ENCODE measurements at regions not wholly inside any gene's neighbourhood (a gene's known extent, or its start where the extent isn't known, plus 50 kb on each side); places are given as distances from the start of the nearest gene placed in this dataset.

DNA sequence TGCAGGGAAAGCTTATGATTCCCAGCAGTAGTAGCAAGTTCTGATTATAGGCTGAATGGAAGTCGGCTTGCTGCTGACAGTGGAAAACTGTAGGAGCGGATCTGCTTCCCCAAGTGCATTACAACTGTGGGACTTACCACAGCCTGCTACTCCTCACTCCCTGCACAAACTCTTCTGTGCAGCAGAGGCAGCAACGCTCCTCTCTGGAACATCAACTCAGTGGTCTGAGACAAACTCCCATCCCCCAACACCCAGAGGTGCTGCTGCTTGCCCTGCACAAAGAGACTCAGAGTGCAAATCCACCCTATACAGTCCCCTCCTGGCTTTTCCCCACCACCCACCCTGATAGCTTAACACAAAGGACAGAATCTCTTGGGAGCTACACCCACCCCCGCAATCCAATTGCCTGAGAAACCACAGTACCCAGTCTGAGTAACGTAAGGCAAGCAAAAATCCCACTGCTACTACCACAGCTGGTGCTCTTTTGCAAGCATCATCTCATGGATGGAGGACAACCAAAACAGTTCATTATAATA is 1455.2 kb downstream of the AMY1C start:
- no peaks in the 10 kb centered on the region for H3K4me1 Mint-ChIP-seq (ENCODE audit: insufficient read depth, unreplicated experiment)
- BruUV-seq (replicated peaks), result no TSS peak
- H3K4me3 Mint-ChIP-seq (ENCODE audit: unreplicated experiment), result no peak overlapping the region
- no peak for DNase-seq (ENCODE audit: unreplicated experiment)
- H3K9me3 Mint-ChIP-seq (ENCODE audit: unreplicated experiment), result no peaks in the 10 kb centered on the region
- ChIA-PET CTCF (no interaction called here), POLR2A (no interaction called here)
- intact Hi-C loops (cut with micrococcal nuclease), result no loop called here
- TF ChIP-seq, protein P1, sequence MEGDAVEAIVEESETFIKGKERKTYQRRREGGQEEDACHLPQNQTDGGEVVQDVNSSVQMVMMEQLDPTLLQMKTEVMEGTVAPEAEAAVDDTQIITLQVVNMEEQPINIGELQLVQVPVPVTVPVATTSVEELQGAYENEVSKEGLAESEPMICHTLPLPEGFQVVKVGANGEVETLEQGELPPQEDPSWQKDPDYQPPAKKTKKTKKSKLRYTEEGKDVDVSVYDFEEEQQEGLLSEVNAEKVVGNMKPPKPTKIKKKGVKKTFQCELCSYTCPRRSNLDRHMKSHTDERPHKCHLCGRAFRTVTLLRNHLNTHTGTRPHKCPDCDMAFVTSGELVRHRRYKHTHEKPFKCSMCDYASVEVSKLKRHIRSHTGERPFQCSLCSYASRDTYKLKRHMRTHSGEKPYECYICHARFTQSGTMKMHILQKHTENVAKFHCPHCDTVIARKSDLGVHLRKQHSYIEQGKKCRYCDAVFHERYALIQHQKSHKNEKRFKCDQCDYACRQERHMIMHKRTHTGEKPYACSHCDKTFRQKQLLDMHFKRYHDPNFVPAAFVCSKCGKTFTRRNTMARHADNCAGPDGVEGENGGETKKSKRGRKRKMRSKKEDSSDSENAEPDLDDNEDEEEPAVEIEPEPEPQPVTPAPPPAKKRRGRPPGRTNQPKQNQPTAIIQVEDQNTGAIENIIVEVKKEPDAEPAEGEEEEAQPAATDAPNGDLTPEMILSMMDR (IDR thresholded peaks at IDR 0.05; ENCODE audit: unreplicated experiment), result no peak
- no peak overlapping the region for H3K27ac Mint-ChIP-seq (ENCODE audit: low read depth, unreplicated experiment)
- no peaks in the 10 kb centered on the region for H3K27me3 Mint-ChIP-seq (ENCODE audit: insufficient read depth, unreplicated experiment)
- no peaks in the 10 kb centered on the region for H3K36me3 Mint-ChIP-seq (ENCODE audit: insufficient read depth, unreplicated experiment)

DNA sequence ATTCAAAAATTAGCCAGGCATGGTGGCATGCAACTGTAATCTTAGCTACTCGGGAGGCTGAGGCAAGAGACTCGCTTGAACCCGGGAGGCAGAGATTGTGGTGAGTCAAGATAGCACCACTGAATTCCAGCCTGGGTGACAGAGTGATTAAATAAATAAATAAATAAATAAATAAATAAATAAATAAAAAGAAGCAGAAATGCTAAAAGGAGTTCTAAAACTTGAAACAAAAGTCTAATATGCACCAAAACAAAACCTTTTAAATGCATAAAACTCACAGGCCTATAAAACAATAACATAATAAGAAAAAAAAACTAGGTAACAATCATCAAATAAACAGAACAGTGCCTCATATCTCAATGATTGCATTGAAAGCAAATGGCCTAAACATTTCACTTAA is 1458.9 kb downstream of the AMY1C start:
- Mint-ChIP-seq H3K36me3 (ENCODE audit: insufficient read depth, unreplicated experiment) (no peaks in the 10 kb centered on the region), H3K4me3 (ENCODE audit: unreplicated experiment) (no peak overlapping the region), H3K27ac (ENCODE audit: low read depth, unreplicated experiment) (no peak overlapping the region), H3K27me3 (ENCODE audit: insufficient read depth, unreplicated experiment) (no peaks in the 10 kb centered on the region), H3K9me3 (ENCODE audit: unreplicated experiment) (no peaks in the 10 kb centered on the region), H3K4me1 (ENCODE audit: insufficient read depth, unreplicated experiment) (no peaks in the 10 kb centered on the region)
- TF ChIP-seq, protein P1 (IDR thresholded peaks at IDR 0.05; ENCODE audit: unreplicated experiment), result no peak
- CTCF ChIA-PET, result no interaction called here
- intact Hi-C loops (cut with micrococcal nuclease), result no loop called here
- POLR2A ChIA-PET, result no interaction called here
- no peak for DNase-seq (ENCODE audit: unreplicated experiment)
- no TSS peak for BruUV-seq (replicated peaks)

DNA sequence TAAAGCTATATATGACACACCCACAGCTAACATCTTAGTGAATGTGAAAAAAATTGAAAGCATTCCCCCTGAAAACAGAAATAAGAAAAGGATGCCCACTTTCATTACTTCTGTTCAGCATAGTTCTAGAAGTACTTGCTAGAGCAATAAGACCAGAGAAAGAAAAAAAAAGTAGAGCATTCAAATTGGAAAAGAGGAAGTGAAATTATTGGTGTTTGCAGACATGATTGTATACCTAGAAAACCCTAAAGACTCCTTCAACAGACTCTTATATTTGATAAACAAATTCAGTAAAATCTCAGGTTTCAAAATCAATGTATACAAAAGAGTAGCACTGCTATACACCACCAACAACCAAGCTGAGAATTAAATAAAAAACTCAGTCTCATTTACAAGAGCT is 1461.0 kb downstream of the AMY1C start:
- no peaks in the 10 kb centered on the region for H3K27me3 Mint-ChIP-seq (ENCODE audit: insufficient read depth, unreplicated experiment)
- no peak overlapping the region for H3K27ac Mint-ChIP-seq (ENCODE audit: low read depth, unreplicated experiment)
- H3K9me3 Mint-ChIP-seq (ENCODE audit: unreplicated experiment), result no peaks in the 10 kb centered on the region
- H3K4me3 Mint-ChIP-seq (ENCODE audit: unreplicated experiment), result no peak overlapping the region
- TF ChIP-seq, protein P1 (IDR thresholded peaks at IDR 0.05; ENCODE audit: unreplicated experiment), result no peak
- ChIA-PET POLR2A (no interaction called here), CTCF (interaction anchor here (0.6 kb wide), 2 partner anchors 788 to 1115 kb away, joined by 4 to 6 read pairs; no protein-coding TSS in a partner anchor)
- H3K36me3 Mint-ChIP-seq (ENCODE audit: insufficient read depth, unreplicated experiment), result no peaks in the 10 kb centered on the region
- BruUV-seq (replicated peaks), result no TSS peak
- DNase-seq (ENCODE audit: unreplicated experiment), result no peak
- no peaks in the 10 kb centered on the region for H3K4me1 Mint-ChIP-seq (ENCODE audit: insufficient read depth, unreplicated experiment)
- intact Hi-C loops (cut with micrococcal nuclease), result no loop called here

DNA sequence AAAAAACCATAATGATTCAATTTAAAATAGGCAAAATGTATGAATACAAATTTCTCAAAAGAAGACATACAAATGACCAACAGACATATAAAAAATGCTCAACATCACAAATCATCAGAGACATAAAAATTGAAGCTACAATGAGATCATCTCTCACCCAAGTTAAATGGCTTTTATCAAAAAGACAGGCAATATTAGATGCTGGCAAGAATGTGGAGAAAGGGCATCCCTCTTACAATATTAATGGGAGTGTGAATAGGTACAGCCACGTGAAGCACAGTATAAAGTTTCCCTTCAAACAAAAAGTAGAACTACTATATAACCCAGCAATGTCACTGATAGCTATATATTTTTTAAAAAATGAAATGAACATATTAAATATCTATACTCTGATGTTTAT is 1481.7 kb downstream of the AMY1C start:
- ChIA-PET POLR2A (no interaction called here), CTCF (interaction anchor here (1.1 kb wide), 1 partner anchor 563 kb away, joined by 3 read pairs; no protein-coding TSS in a partner anchor)
- Mint-ChIP-seq H3K4me3 (ENCODE audit: unreplicated experiment) (no peak overlapping the region), H3K27ac (ENCODE audit: low read depth, unreplicated experiment) (no peak overlapping the region), H3K36me3 (ENCODE audit: insufficient read depth, unreplicated experiment) (no peaks in the 10 kb centered on the region), H3K4me1 (ENCODE audit: insufficient read depth, unreplicated experiment) (no peaks in the 10 kb centered on the region), H3K27me3 (ENCODE audit: insufficient read depth, unreplicated experiment) (no peaks in the 10 kb centered on the region), H3K9me3 (ENCODE audit: unreplicated experiment) (no peaks in the 10 kb centered on the region)
- BruUV-seq (replicated peaks), result no TSS peak
- intact Hi-C loops (cut with micrococcal nuclease), result no loop called here
- TF ChIP-seq, protein P1 (IDR thresholded peaks at IDR 0.05; ENCODE audit: unreplicated experiment), result no peak
- DNase-seq (ENCODE audit: unreplicated experiment), result no peak

All from MCF 10A (cell line).